ENCODE measurements at regions not wholly inside any gene's neighbourhood (a gene's known extent, or its start where the extent isn't known, plus 50 kb on each side); places are given as distances from the start of the nearest gene placed in this dataset.

GRCh38 chr12:127790376-127790775 is 476.6 kb upstream of the TMEM132C start:
- H3K4me3 Mint-ChIP-seq: no peak overlapping the region
- peaks cover 3 to 4% of the 10 kb centered on the region in 2 donors for H3K9me3 Mint-ChIP-seq
- no peaks in the 10 kb centered on the region for H3K9me3 ChIP-seq (ENCODE audit: control insufficient read depth, insufficient read depth, low read length)
- DNase-seq (no peak), ATAC-seq (no peak)
- no peaks in the 10 kb centered on the region for H3K27me3 Mint-ChIP-seq (ENCODE audit: low read depth in 2 of 2)
- H3K27ac ChIP-seq (ENCODE audit: low read length): no peak overlapping the region
- no peaks in the 10 kb centered on the region for H3K27me3 ChIP-seq (ENCODE audit: control insufficient read depth, insufficient read depth, low read length)
- intact Hi-C loops (cut with micrococcal nuclease): no loop called here
- H3K4me1 ChIP-seq (ENCODE audit: control insufficient read depth, insufficient read depth, low read length): no peaks in the 10 kb centered on the region
- no peak for TF ChIP-seq CTCF (IDR thresholded peaks at IDR 0.05)
- no peaks in the 10 kb centered on the region for H3K36me3 ChIP-seq (ENCODE audit: control insufficient read depth, insufficient read depth, low read length)
- H3K4me1 Mint-ChIP-seq: no peaks in the 10 kb centered on the region
- no peaks in the 10 kb centered on the region for H3K36me3 Mint-ChIP-seq
- no peak overlapping the region for H3K27ac Mint-ChIP-seq
- H3K4me3 ChIP-seq (ENCODE audit: low read length): no peak overlapping the region

GRCh38 chr12:127791217-127791616 is 475.8 kb upstream of the TMEM132C start:
- DNase-seq (no peak), ATAC-seq (no peak)
- Mint-ChIP-seq H3K4me3 (no peak overlapping the region), H3K4me1 (no peaks in the 10 kb centered on the region), H3K27me3 (ENCODE audit: low read depth in 2 of 2) (no peaks in the 10 kb centered on the region), H3K9me3 (peaks cover 4% of the 10 kb centered on the region in 2 donors), H3K27ac (no peak overlapping the region), H3K36me3 (no peaks in the 10 kb centered on the region)
- Histone ChIP-seq H3K9me3 (ENCODE audit: control insufficient read depth, insufficient read depth, low read length) (no peaks in the 10 kb centered on the region), H3K4me3 (ENCODE audit: low read length) (no peak overlapping the region), H3K36me3 (ENCODE audit: control insufficient read depth, insufficient read depth, low read length) (no peaks in the 10 kb centered on the region), H3K4me1 (ENCODE audit: control insufficient read depth, insufficient read depth, low read length) (no peaks in the 10 kb centered on the region), H3K27ac (ENCODE audit: low read length) (no peak overlapping the region), H3K27me3 (ENCODE audit: control insufficient read depth, insufficient read depth, low read length) (no peaks in the 10 kb centered on the region)
- WGBS (ENCODE audit: insufficient coverage): 97% methylated on average over 3 of the region's 7 CpGs
- intact Hi-C loops (cut with micrococcal nuclease): no loop called here
- no peak for TF ChIP-seq CTCF (IDR thresholded peaks at IDR 0.05)

- no peaks in the 10 kb centered on the region for H3K36me3 Mint-ChIP-seq
- H3K4me3 Mint-ChIP-seq: no peak overlapping the region
- no peaks in the 10 kb centered on the region for H3K36me3 ChIP-seq (ENCODE audit: control insufficient read depth, insufficient read depth, low read length)
- no peak for TF ChIP-seq CTCF (IDR thresholded peaks at IDR 0.05)
- no peaks in the 10 kb centered on the region for H3K4me1 Mint-ChIP-seq
- ATAC-seq (no peak), DNase-seq (no peak)
- no peak overlapping the region for H3K27ac Mint-ChIP-seq
- no peaks in the 10 kb centered on the region for H3K27me3 Mint-ChIP-seq (ENCODE audit: low read depth in 2 of 2)
- H3K9me3 Mint-ChIP-seq: peaks cover 2 to 12% of the 10 kb centered on the region in 2 donors
- intact Hi-C loops (cut with micrococcal nuclease): no loop called here
- WGBS (ENCODE audit: insufficient coverage): 78% methylated on average over 3 of the region's 3 CpGs
- H3K27ac ChIP-seq (ENCODE audit: low read length): no peak overlapping the region
- no peaks in the 10 kb centered on the region for H3K27me3 ChIP-seq (ENCODE audit: control insufficient read depth, insufficient read depth, low read length)
- H3K4me1 ChIP-seq (ENCODE audit: control insufficient read depth, insufficient read depth, low read length): no peaks in the 10 kb centered on the region
- no peak overlapping the region for H3K4me3 ChIP-seq (ENCODE audit: low read length)
- H3K9me3 ChIP-seq (ENCODE audit: control insufficient read depth, insufficient read depth, low read length): peaks cover 6% of the 10 kb centered on the region
Observed at GRCh38 chr12:127797918-127798317, 469.1 kb upstream of the TMEM132C start.

GRCh38 chr12:127802271-127802670 is 464.7 kb upstream of the TMEM132C start:
- no peaks in the 10 kb centered on the region for H3K27me3 Mint-ChIP-seq (ENCODE audit: low read depth in 2 of 2)
- H3K27ac Mint-ChIP-seq: no peak overlapping the region
- no peaks in the 10 kb centered on the region for H3K27me3 ChIP-seq (ENCODE audit: control insufficient read depth, insufficient read depth, low read length)
- intact Hi-C loops (cut with micrococcal nuclease): no loop called here
- no peaks in the 10 kb centered on the region for H3K36me3 ChIP-seq (ENCODE audit: control insufficient read depth, insufficient read depth, low read length)
- no peak overlapping the region for H3K4me3 ChIP-seq (ENCODE audit: low read length)
- 93% methylated on average over 6 of the region's 6 CpGs for WGBS (ENCODE audit: insufficient coverage)
- H3K9me3 ChIP-seq (ENCODE audit: control insufficient read depth, insufficient read depth, low read length): peaks cover 6% of the 10 kb centered on the region
- no peaks in the 10 kb centered on the region for H3K4me1 Mint-ChIP-seq
- ATAC-seq (no peak), DNase-seq (no peak)
- H3K27ac ChIP-seq (ENCODE audit: low read length): no peak overlapping the region
- no peak overlapping the region for H3K4me3 Mint-ChIP-seq
- TF ChIP-seq CTCF (IDR thresholded peaks at IDR 0.05): no peak
- H3K36me3 Mint-ChIP-seq: no peaks in the 10 kb centered on the region
- no peaks in the 10 kb centered on the region for H3K4me1 ChIP-seq (ENCODE audit: control insufficient read depth, insufficient read depth, low read length)
- H3K9me3 Mint-ChIP-seq: peaks cover 2 to 10% of the 10 kb centered on the region in 2 donors

Data from natural killer cell (primary cell).